Transverse colon (tissue), 4 donors: ENCODE measurements at regions not wholly inside any gene's neighbourhood (a gene's known extent, or its start where the extent isn't known, plus 50 kb on each side); places are given as distances from the start of the nearest gene placed in this dataset.

Experiments used
- POLR2AphosphoS5 ChIP-seq, 3 donors: sonication (generic); formaldehyde crosslinking; IDR thresholded peaks; one replicate each; pipeline ENCODE4 v1.6.1; 2016; ENCODE audit warnings: antibody characterized with exemption in 3 of 3
- TF ChIP-seq, protein P1 (sequence below), 5 experiments: fragments of 200-600 bp in 3 of 5; fragments of 450-650 bp in 2 of 5; sonication (generic) in 3 of 5; IDR thresholded peaks; 1 replicate in 2 of 5; 2 replicates in 3 of 5; pipeline ENCODE4 v1.5.1; 2016 to 2017; ENCODE audit warnings: antibody characterized with exemption in 5 of 5, inconsistent platforms in 3 of 5, mild to moderate bottlenecking in 2 of 5, moderate library complexity in 1 of 5

DNA sequence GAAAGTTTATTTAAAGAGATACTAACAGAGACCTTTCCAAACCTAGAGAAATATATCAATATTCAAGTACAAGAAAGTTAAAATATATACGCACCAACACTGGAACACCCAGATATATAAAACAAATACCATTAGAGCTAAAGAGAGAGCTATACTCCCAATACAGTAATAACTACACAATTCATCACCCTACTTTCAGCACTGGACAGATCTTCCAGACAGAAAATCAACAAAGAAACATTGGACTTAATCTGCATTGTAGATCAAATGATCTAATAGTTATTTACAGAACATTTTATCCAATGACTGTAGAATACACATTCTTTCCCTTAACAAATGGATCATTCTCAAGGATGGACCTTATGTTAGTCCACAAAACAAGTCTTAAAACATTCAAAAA is 311.9 kb downstream of the METTL15 start:
- TF ChIP-seq, protein P1, sequence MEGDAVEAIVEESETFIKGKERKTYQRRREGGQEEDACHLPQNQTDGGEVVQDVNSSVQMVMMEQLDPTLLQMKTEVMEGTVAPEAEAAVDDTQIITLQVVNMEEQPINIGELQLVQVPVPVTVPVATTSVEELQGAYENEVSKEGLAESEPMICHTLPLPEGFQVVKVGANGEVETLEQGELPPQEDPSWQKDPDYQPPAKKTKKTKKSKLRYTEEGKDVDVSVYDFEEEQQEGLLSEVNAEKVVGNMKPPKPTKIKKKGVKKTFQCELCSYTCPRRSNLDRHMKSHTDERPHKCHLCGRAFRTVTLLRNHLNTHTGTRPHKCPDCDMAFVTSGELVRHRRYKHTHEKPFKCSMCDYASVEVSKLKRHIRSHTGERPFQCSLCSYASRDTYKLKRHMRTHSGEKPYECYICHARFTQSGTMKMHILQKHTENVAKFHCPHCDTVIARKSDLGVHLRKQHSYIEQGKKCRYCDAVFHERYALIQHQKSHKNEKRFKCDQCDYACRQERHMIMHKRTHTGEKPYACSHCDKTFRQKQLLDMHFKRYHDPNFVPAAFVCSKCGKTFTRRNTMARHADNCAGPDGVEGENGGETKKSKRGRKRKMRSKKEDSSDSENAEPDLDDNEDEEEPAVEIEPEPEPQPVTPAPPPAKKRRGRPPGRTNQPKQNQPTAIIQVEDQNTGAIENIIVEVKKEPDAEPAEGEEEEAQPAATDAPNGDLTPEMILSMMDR (IDR thresholded peaks at IDR 0.05) = no peak
- TF ChIP-seq POLR2AphosphoS5 (IDR thresholded peaks at IDR 0.05) = no peak
